Osteocyte (in vitro differentiated cells): ENCODE measurements at regions not wholly inside any gene's neighbourhood (a gene's known extent, or its start where the extent isn't known, plus 50 kb on each side); places are given as distances from the start of the nearest gene placed in this dataset.

Experiments used
- DNase-seq: peaks from one replicate; pipeline ENCODE4 v3.0.0; 2021; ENCODE audit warnings: mixed read lengths; ENCODE audit not compliant: unreplicated experiment; ENCODE audit errors: extremely low spot score
- H3K27ac Mint-ChIP-seq: one replicate; pipeline ENCODE4 v1.8.0; 2021; ENCODE audit warnings: mild to moderate bottlenecking, mixed read lengths; ENCODE audit not compliant: unreplicated experiment
- H3K27me3 Mint-ChIP-seq: one replicate; pipeline ENCODE4 v1.8.0; 2021; ENCODE audit warnings: mixed read lengths; ENCODE audit not compliant: unreplicated experiment
- H3K36me3 Mint-ChIP-seq: one replicate; pipeline ENCODE4 v1.8.0; 2021; ENCODE audit warnings: mixed read lengths; ENCODE audit not compliant: unreplicated experiment
- H3K4me1 Mint-ChIP-seq: one replicate; pipeline ENCODE4 v1.8.0; 2021; ENCODE audit warnings: mixed read lengths; ENCODE audit not compliant: unreplicated experiment
- H3K4me3 Mint-ChIP-seq: one replicate; pipeline ENCODE4 v1.8.0; 2021; ENCODE audit warnings: mild to moderate bottlenecking, moderate library complexity, mixed read lengths; ENCODE audit not compliant: unreplicated experiment
- H3K9me3 Mint-ChIP-seq: one replicate; pipeline ENCODE4 v1.8.0; 2021; ENCODE audit warnings: mixed read lengths; ENCODE audit not compliant: unreplicated experiment
- CTCF ChIP-seq: fragments of 200-600 bp; sonication (generic); IDR thresholded peaks from 2 replicates; pipeline ENCODE4 v1.5.0; 2021; ENCODE audit warnings: antibody characterized with exemption, mild to moderate bottlenecking, moderate library complexity

GRCh38 chr1:69414574-69414973 is 153.1 kb upstream of the LRRC7 start:
- H3K4me1 Mint-ChIP-seq: no peaks in the 10 kb centered on the region
- TF ChIP-seq CTCF: no peak
- H3K27me3 Mint-ChIP-seq: no peaks in the 10 kb centered on the region
- no peak overlapping the region for H3K27ac Mint-ChIP-seq
- H3K36me3 Mint-ChIP-seq: no peaks in the 10 kb centered on the region
- DNase-seq: no peak
- H3K9me3 Mint-ChIP-seq: peaks cover 6% of the 10 kb centered on the region
- no peak overlapping the region for H3K4me3 Mint-ChIP-seq

GRCh38 chr1:69421286-69421685 is 146.4 kb upstream of the LRRC7 start:
- Mint-ChIP-seq H3K27me3 (no peaks in the 10 kb centered on the region), H3K4me1 (peaks cover 6% of the 10 kb centered on the region), H3K36me3 (no peaks in the 10 kb centered on the region), H3K27ac (no peak overlapping the region), H3K9me3 (no peaks in the 10 kb centered on the region), H3K4me3 (no peak overlapping the region)
- no peak for TF ChIP-seq CTCF
- no peak for DNase-seq

- Mint-ChIP-seq H3K4me3 (no peak overlapping the region), H3K27ac (no peak overlapping the region), H3K27me3 (no peaks in the 10 kb centered on the region), H3K4me1 (peaks cover 6% of the 10 kb centered on the region), H3K9me3 (no peaks in the 10 kb centered on the region), H3K36me3 (no peaks in the 10 kb centered on the region)
- DNase-seq: no peak
- TF ChIP-seq CTCF: no peak
These were observed 141.9 kb upstream of the LRRC7 start for GRCh38 chr1:69425871-69426270.

GRCh38 chr1:69426401-69426800 is 141.3 kb upstream of the LRRC7 start:
- Mint-ChIP-seq H3K4me1 (peaks cover under 1% of the 10 kb centered on the region), H3K9me3 (no peaks in the 10 kb centered on the region), H3K4me3 (no peak overlapping the region), H3K27ac (no peak overlapping the region), H3K36me3 (no peaks in the 10 kb centered on the region), H3K27me3 (no peaks in the 10 kb centered on the region)
- no peak for DNase-seq
- no peak for TF ChIP-seq CTCF

GRCh38 chr1:69433073-69433472 is 134.6 kb upstream of the LRRC7 start:
- no peaks in the 10 kb centered on the region for H3K4me1 Mint-ChIP-seq
- H3K4me3 Mint-ChIP-seq: no peak overlapping the region
- no peak for TF ChIP-seq CTCF
- peaks cover 7% of the 10 kb centered on the region for H3K27me3 Mint-ChIP-seq
- H3K27ac Mint-ChIP-seq: no peak overlapping the region
- no peak for DNase-seq
- no peaks in the 10 kb centered on the region for H3K9me3 Mint-ChIP-seq
- no peaks in the 10 kb centered on the region for H3K36me3 Mint-ChIP-seq
